ENCODE measurements at regions not wholly inside any gene's neighbourhood (a gene's known extent, or its start where the extent isn't known, plus 50 kb on each side); places are given as distances from the start of the nearest gene placed in this dataset.

DNA sequence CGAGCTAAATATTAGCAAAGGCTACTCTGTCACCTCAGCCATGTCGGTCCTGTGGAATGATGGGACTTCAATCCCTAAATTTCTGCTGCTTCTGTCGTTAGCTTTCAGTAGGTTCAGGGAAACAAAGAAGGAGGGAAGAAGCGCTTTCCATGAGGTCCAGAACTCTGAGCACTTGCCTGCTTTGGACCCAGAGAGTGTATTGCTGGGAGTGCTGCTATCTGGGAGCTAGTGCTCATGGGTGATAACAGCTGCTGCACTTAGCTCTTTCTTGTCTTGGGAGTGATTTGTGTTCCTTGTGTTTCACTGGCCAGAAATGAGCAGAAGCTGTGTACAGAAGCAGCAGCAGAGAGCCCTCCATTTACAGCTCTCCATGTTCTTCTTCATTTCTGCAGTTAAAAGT is 369.8 kb downstream of the DIPK2A start:
- TF ChIP-seq CEBPB (IDR thresholded peaks at IDR 0.05) (no peak), EGR1 (IDR thresholded peaks at IDR 0.05) (no peak), ZBTB7A (IDR thresholded peaks at IDR 0.05; ENCODE audit: low read depth) (no peak), TAF1 (IDR thresholded peaks at IDR 0.05; ENCODE audit: low read depth) (no peak), TCF12 (IDR thresholded peaks at IDR 0.05; ENCODE audit: low read depth) (no peak), FOXM1 (IDR thresholded peaks at IDR 0.05; ENCODE audit: borderline replicate concordance, low read depth) (no peak), YY1 (IDR thresholded peaks at IDR 0.05; ENCODE audit: low read depth) (no peak)
- TF ChIP-seq, protein P1, sequence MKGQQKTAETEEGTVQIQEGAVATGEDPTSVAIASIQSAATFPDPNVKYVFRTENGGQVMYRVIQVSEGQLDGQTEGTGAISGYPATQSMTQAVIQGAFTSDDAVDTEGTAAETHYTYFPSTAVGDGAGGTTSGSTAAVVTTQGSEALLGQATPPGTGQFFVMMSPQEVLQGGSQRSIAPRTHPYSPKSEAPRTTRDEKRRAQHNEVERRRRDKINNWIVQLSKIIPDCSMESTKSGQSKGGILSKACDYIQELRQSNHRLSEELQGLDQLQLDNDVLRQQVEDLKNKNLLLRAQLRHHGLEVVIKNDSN (IDR thresholded peaks at IDR 0.05), result no peak

DNA sequence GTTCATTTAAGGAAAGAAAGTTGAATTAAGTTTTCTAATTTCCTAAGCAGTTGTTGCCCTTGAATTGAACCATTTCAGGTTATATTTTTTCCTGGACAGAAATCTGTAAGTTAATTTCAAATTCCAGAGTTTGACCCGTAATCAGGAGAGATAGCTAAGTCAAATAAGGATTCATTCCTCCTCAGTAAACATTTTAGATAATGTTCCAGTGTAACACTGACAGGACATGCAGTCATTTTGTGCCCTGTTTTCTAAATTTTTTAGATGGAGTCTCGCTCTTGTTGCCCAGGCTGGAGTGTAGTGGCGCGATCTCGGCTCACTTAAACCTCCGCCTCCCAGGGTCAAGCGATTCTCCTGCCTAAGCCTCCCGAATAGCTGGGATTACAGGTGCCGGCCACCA is 371.7 kb downstream of the DIPK2A start:
- no peak for TF ChIP-seq CREB1 (IDR thresholded peaks at IDR 0.05; ENCODE audit: low read depth)
- TF ChIP-seq CEBPB (IDR thresholded peaks at IDR 0.05), result no peak
- TF ChIP-seq, protein P2, sequence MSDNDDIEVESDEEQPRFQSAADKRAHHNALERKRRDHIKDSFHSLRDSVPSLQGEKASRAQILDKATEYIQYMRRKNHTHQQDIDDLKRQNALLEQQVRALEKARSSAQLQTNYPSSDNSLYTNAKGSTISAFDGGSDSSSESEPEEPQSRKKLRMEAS (IDR thresholded peaks at IDR 0.05), result no peak

DNA sequence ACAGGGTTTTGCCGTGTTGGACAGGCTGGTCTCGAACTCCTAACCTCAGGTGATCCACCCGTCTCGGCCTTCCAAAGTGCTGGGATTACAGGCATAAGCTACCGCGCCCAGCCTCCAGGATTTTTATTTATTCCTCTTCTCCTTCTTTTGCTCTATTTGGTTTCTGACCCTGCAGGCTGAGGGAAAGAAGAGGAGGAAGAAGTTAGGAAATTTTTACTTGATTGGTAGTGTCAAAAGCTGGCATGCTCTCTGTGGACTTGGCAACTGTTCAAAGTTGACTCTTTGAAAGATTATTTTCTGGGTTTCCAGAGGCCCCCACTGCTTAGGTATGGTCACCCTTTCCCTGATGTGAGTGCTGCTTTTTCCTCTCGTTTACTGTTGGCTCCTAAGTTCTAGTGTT is 372.2 kb downstream of the DIPK2A start:
- TF ChIP-seq, protein P2 (IDR thresholded peaks at IDR 0.05), result no peak
- TF ChIP-seq, protein P1 (IDR thresholded peaks at IDR 0.05), result no peak
- no peak for TF ChIP-seq ZBTB7A (IDR thresholded peaks at IDR 0.05; ENCODE audit: low read depth)
- TF ChIP-seq FOXM1 (IDR thresholded peaks at IDR 0.05; ENCODE audit: borderline replicate concordance, low read depth), result no peak
- TF ChIP-seq RAD21 (IDR thresholded peaks at IDR 0.05; ENCODE audit: low read depth), result no peak
- TF ChIP-seq NFIC (IDR thresholded peaks at IDR 0.05), result no peak
- TF ChIP-seq YY1 (IDR thresholded peaks at IDR 0.05; ENCODE audit: low read depth), result no peak
- no peak for TF ChIP-seq TAF1 (IDR thresholded peaks at IDR 0.05; ENCODE audit: low read depth)
- TF ChIP-seq EP300 (IDR thresholded peaks at IDR 0.05; ENCODE audit: borderline replicate concordance), result no peak
- TF ChIP-seq, protein P3, sequence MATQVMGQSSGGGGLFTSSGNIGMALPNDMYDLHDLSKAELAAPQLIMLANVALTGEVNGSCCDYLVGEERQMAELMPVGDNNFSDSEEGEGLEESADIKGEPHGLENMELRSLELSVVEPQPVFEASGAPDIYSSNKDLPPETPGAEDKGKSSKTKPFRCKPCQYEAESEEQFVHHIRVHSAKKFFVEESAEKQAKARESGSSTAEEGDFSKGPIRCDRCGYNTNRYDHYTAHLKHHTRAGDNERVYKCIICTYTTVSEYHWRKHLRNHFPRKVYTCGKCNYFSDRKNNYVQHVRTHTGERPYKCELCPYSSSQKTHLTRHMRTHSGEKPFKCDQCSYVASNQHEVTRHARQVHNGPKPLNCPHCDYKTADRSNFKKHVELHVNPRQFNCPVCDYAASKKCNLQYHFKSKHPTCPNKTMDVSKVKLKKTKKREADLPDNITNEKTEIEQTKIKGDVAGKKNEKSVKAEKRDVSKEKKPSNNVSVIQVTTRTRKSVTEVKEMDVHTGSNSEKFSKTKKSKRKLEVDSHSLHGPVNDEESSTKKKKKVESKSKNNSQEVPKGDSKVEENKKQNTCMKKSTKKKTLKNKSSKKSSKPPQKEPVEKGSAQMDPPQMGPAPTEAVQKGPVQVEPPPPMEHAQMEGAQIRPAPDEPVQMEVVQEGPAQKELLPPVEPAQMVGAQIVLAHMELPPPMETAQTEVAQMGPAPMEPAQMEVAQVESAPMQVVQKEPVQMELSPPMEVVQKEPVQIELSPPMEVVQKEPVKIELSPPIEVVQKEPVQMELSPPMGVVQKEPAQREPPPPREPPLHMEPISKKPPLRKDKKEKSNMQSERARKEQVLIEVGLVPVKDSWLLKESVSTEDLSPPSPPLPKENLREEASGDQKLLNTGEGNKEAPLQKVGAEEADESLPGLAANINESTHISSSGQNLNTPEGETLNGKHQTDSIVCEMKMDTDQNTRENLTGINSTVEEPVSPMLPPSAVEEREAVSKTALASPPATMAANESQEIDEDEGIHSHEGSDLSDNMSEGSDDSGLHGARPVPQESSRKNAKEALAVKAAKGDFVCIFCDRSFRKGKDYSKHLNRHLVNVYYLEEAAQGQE (IDR thresholded peaks at IDR 0.05; ENCODE audit: low read depth), result no peak
- TF ChIP-seq CREB1 (IDR thresholded peaks at IDR 0.05; ENCODE audit: low read depth), result no peak
- TF ChIP-seq TCF12 (IDR thresholded peaks at IDR 0.05; ENCODE audit: low read depth), result no peak
- TF ChIP-seq EGR1 (IDR thresholded peaks at IDR 0.05), result no peak
- TF ChIP-seq TEAD4 (IDR thresholded peaks at IDR 0.05), result no peak
- no peak for TF ChIP-seq CEBPB (IDR thresholded peaks at IDR 0.05)

DNA sequence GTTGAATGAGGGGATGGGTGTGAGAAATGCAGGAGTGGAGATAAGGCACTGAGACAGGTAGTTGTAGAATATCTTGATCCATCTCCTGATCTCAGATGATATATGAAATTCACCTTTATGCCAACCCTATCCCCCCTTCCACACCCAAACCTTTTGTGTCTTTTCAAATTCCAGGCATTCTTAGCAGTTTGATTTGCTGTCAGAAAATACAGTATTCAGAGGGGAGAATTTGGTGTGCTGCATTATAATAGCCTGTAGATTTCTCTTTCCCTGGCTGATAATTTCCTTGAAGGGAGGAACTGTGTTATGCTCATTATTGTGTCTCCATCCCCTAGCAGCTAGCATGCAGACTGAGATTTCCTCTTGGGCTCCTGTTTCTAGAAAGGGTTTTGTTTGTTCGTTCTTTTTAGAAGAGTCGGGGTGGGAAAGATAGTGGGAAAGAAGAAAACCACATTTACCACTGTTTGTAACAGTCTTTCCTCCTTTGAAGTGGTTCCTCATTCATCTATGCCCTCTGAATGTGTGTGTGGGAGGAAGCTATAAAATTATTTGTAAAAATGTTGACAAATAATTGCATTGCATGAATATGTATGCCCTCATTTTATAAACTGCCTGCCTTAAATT is 373.4 kb downstream of the DIPK2A start:
- TF ChIP-seq RAD21 (IDR thresholded peaks at IDR 0.05; ENCODE audit: low read depth) (no peak), TCF12 (IDR thresholded peaks at IDR 0.05; ENCODE audit: low read depth) (no peak), EP300 (IDR thresholded peaks at IDR 0.05; ENCODE audit: borderline replicate concordance) (no peak), ZBTB7A (IDR thresholded peaks at IDR 0.05; ENCODE audit: low read depth) (no peak)
- TF ChIP-seq, protein P2 (IDR thresholded peaks at IDR 0.05), result no peak
- TF ChIP-seq, protein P1 (IDR thresholded peaks at IDR 0.05), result no peak

DNA sequence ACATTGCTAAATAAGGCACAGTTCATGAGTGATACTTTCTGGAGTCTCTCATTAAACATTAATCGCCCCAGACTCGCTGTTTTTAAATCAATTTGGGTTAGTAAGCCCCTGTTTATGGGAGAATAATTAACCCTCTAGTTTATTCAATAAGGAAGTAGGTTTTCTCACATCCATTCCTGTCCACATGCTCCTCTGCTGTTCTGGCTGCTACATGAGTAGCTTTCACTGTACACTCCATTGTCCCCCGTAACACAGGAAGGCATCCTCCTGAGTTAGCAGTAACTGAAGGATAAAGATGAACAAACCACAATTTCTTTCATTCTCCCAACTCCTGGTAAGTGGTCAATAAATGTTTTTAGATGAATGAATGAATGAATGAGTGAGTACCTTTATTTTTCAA is 378.5 kb downstream of the DIPK2A start:
- TF ChIP-seq TAF1 (IDR thresholded peaks at IDR 0.05; ENCODE audit: low read depth), result no peak
- TF ChIP-seq CEBPB (IDR thresholded peaks at IDR 0.05), result no peak
- no peak for TF ChIP-seq TCF12 (IDR thresholded peaks at IDR 0.05; ENCODE audit: low read depth)
- TF ChIP-seq EP300 (IDR thresholded peaks at IDR 0.05; ENCODE audit: borderline replicate concordance), result no peak
- no peak for TF ChIP-seq NFIC (IDR thresholded peaks at IDR 0.05)

DNA sequence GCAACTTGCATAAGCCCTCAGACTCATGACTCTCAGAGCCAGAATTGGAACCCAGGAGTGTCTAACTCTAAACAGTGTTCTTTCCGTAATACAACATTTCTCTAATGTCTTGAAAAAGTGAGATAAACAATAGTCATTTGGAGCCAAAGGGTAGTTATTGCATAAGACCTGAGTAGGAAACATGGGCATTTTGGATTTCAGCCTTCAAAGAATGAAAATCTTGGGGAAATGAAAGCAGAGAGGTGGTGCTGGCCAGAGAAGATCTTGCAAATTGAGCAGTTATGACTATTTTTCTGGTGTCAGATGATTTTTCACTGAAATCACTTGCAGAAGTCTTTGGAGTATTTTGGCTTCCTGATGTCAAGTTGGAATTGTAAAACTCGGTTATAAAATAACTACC is 379.4 kb downstream of the DIPK2A start:
- TF ChIP-seq TEAD4 (IDR thresholded peaks at IDR 0.05), result no peak
- no peak for TF ChIP-seq RAD21 (IDR thresholded peaks at IDR 0.05; ENCODE audit: low read depth)
- TF ChIP-seq TCF12 (IDR thresholded peaks at IDR 0.05; ENCODE audit: low read depth), result no peak
- TF ChIP-seq, protein P1 (IDR thresholded peaks at IDR 0.05), result no peak
- TF ChIP-seq, protein P2 (IDR thresholded peaks at IDR 0.05), result no peak
- no peak for TF ChIP-seq TAF1 (IDR thresholded peaks at IDR 0.05; ENCODE audit: low read depth)
- no peak for TF ChIP-seq CREB1 (IDR thresholded peaks at IDR 0.05; ENCODE audit: low read depth)
- TF ChIP-seq YY1 (IDR thresholded peaks at IDR 0.05; ENCODE audit: low read depth), result no peak
- no peak for TF ChIP-seq ZBTB7A (IDR thresholded peaks at IDR 0.05; ENCODE audit: low read depth)
- TF ChIP-seq, protein P3 (IDR thresholded peaks at IDR 0.05; ENCODE audit: low read depth), result no peak
